HepG2 (cell line): ENCODE measurements at regions not wholly inside any gene's neighbourhood (a gene's known extent, or its start where the extent isn't known, plus 50 kb on each side); places are given as distances from the start of the nearest gene placed in this dataset.

Experiments
- ATAC-seq: fragments of 200-7000 bp; cut with Tn5 transposase; 3 replicates; pipeline ENCODE4 v1.9.1; 2020; ENCODE audit warnings: mild to moderate bottlenecking, moderate library complexity
- BruUV-seq: library from RNA; stranded (reverse); fragments of 400-500 nt; replicated peaks from 2 replicates; lab custom pipeline; 2021; lab: Mats Ljungman, UMichigan
- CTCF ChIA-PET: fragments of 300-600 bp; formaldehyde crosslinking; extraction: SDS; loops from one replicate; lab custom pipeline; 2021; ENCODE audit warnings: low total read pairs, inconsistent platforms, low intra/inter-chr PET ratio; lab: Yijun Ruan, JAX
- POLR2A ChIA-PET: fragments of 350-600 bp; sonication (Branson Sonifier 250); formaldehyde crosslinking; loops from one replicate; lab custom pipeline; 2020; ENCODE audit warnings: antibody characterized with exemption, inconsistent platforms; lab: Yijun Ruan, JAX
- DNase-seq: peaks from one replicate; pipeline ENCODE4 v3.0.0-alpha.2; 2015; ENCODE audit warnings: low spot score
- FAIRE-seq: peaks from 3 replicates; lab custom pipeline; 2011; peaks lifted over from hg19 to GRCh38; lab: Jason Lieb, UNC
- H2AFZ ChIP-seq: one replicate; pipeline ENCODE4 v1.6.1; 2011; ENCODE audit warnings: low read length, inconsistent platforms
- H3K27ac ChIP-seq: fragments of 300-600 bp; 3 replicates; pipeline ENCODE4 v1.8.0; 2011; ENCODE audit warnings: mixed run types, mild to moderate bottlenecking, mixed read lengths, low read length, inconsistent platforms; ENCODE audit not compliant: insufficient read depth; ENCODE audit errors: extremely low read length
- H3K27me3 ChIP-seq, 2 experiments: fragments of 200-600 bp in 1 of 2; 2 replicates in 1 of 2; 3 replicates in 1 of 2; pipeline versions ENCODE4 v1.6.0 to v1.8.0; 2011; ENCODE audit warnings: low read length in 2 of 2, mild to moderate bottlenecking in 2 of 2, moderate library complexity in 2 of 2, inconsistent platforms in 1 of 2; ENCODE audit not compliant: insufficient read depth in 2 of 2, control insufficient read depth in 1 of 2
- H3K36me3 ChIP-seq, 2 experiments: fragments of 200-600 bp in 1 of 2; replicated peaks in 1 of 2; 2 replicates in 1 of 2; 3 replicates in 1 of 2; pipeline versions ENCODE4 v1.5.1 to v1.8.0; 2011; ENCODE audit warnings: low read length in 2 of 2, inconsistent platforms in 1 of 2; ENCODE audit not compliant: insufficient read depth in 2 of 2, control insufficient read depth in 1 of 2
- H3K4me1 ChIP-seq: 2 replicates; pipeline ENCODE4 v1.5.1; 2012; ENCODE audit warnings: low read length, inconsistent platforms; ENCODE audit not compliant: insufficient read depth
- H3K4me2 ChIP-seq: 2 replicates; pipeline ENCODE4 v1.6.0; 2011; ENCODE audit warnings: low read depth, low read length, inconsistent platforms
- H3K4me3 ChIP-seq, 3 experiments: fragments of 200-600 bp in 1 of 3; sonication (generic), shearing (Covaris generic) in 1 of 3; replicated peaks in 1 of 3; 2 replicates each; pipeline ENCODE4 v1.5.1; 2011 to 2016; ENCODE audit warnings: low read length in 3 of 3, inconsistent platforms in 2 of 3, low read depth in 2 of 3, mild to moderate bottlenecking in 2 of 3, control low read depth in 1 of 3, mixed read lengths in 1 of 3; ENCODE audit not compliant: insufficient read depth in 1 of 3
- H3K79me2 ChIP-seq: one replicate; pipeline ENCODE4 v1.6.1; 2011; ENCODE audit warnings: low read length, inconsistent platforms; ENCODE audit not compliant: insufficient read depth
- H3K9ac ChIP-seq: 2 replicates; pipeline ENCODE4 v1.6.0; 2011; ENCODE audit warnings: mild to moderate bottlenecking, low read depth, low read length, inconsistent platforms; ENCODE audit not compliant: insufficient read depth
- H3K9me3 ChIP-seq: 2 replicates; pipeline ENCODE4 v1.5.1; 2012; ENCODE audit warnings: mild to moderate bottlenecking, low read length
- H4K20me1 ChIP-seq: 2 replicates; pipeline ENCODE4 v1.6.0; 2011; ENCODE audit warnings: inconsistent platforms, mild to moderate bottlenecking, low read length, moderate library complexity; ENCODE audit not compliant: insufficient read depth
- ATM ChIP-seq: fragments of 450-650 bp; IDR thresholded peaks from 2 replicates; pipeline ENCODE4 v1.7.1; 2017; ENCODE audit warnings: mild to moderate bottlenecking, borderline replicate concordance
- DR1 ChIP-seq: sonication (generic); formaldehyde crosslinking; IDR thresholded peaks from 2 replicates; pipeline ENCODE4 v1.8.0; 2021; ENCODE audit warnings: mild to moderate bottlenecking, missing genetic modification reagents, inconsistent platforms
- GMEB2 ChIP-seq: IDR thresholded peaks from 2 replicates; pipeline ENCODE4 v1.6.1; 2016; ENCODE audit warnings: missing biosample characterization, missing genetic modification reagents, low read depth
- HHEX ChIP-seq: IDR thresholded peaks from 2 replicates; pipeline ENCODE4 v1.6.1; 2016; ENCODE audit warnings: control low read depth
- MIER2 ChIP-seq: IDR thresholded peaks from 2 replicates; pipeline ENCODE4 v1.6.1; 2016; ENCODE audit warnings: missing biosample characterization, missing genetic modification reagents
- MLX ChIP-seq: IDR thresholded peaks from 2 replicates; pipeline ENCODE4 v1.6.1; 2016
- ONECUT2 ChIP-seq: sonication (generic); formaldehyde crosslinking; IDR thresholded peaks from 2 replicates; pipeline ENCODE4 v1.4.0; 2020; ENCODE audit warnings: missing genetic modification reagents
- PAF1 ChIP-seq: IDR thresholded peaks from 2 replicates; pipeline ENCODE4 v1.6.1; 2016; ENCODE audit warnings: missing genetic modification reagents, missing compliant biosample characterization
- REST ChIP-seq, 2 experiments: IDR thresholded peaks; 2 replicates each; pipeline ENCODE4 v1.6.1; 2011 to 2012; ENCODE audit warnings: low read length in 2 of 2, borderline replicate concordance in 1 of 2, low read depth in 1 of 2, mild to moderate bottlenecking in 1 of 2, moderate library complexity in 1 of 2
- SIN3A ChIP-seq: IDR thresholded peaks from 2 replicates; pipeline ENCODE4 v1.6.1; 2011; ENCODE audit warnings: low read depth, mild to moderate bottlenecking, control low read depth, low read length, borderline replicate concordance
- STAT5B ChIP-seq: sonication (generic); formaldehyde crosslinking; IDR thresholded peaks from 2 replicates; pipeline ENCODE4 v1.4.0; 2020; ENCODE audit warnings: missing genetic modification reagents
- TAF1 ChIP-seq: sonication (generic); formaldehyde crosslinking; IDR thresholded peaks from 2 replicates; pipeline ENCODE4 v1.4.0; 2020; ENCODE audit warnings: missing genetic modification reagents
- ZNF17 ChIP-seq: sonication (generic); formaldehyde crosslinking; IDR thresholded peaks from 2 replicates; pipeline ENCODE4 v1.5.0; 2020; ENCODE audit warnings: mild to moderate bottlenecking, missing genetic modification reagents
- ZNF414 ChIP-seq: sonication (generic); formaldehyde crosslinking; IDR thresholded peaks from 2 replicates; pipeline ENCODE4 v1.5.0; 2020; ENCODE audit warnings: missing genetic modification reagents
- ZNF549 ChIP-seq: sonication (generic); formaldehyde crosslinking; IDR thresholded peaks from 2 replicates; pipeline ENCODE4 v1.5.0; 2020; ENCODE audit warnings: missing genetic modification reagents
- WGBS: methylation state at CpG from one replicate; pipeline ENCODE4 v1.1.6; 2017; ENCODE audit warnings: low lambda C conversion rate; 5-methylcytosine and 5-hydroxymethylcytosine counted together
- in situ Hi-C: cut with HindIII; loops from 2 replicates; pipeline ENCODE4 v1.10.0; 2017; ENCODE audit warnings: low pct_unique_long_range_greater_than_20kb; ENCODE audit not compliant: extremely low pct_ligation_motif_present
- intact Hi-C: fragments of 100-400 bp; cut with micrococcal nuclease; formaldehyde crosslinking; loops from one replicate; pipeline ENCODE4 v1.10.0; 2022; ENCODE audit not compliant: unreplicated experiment
- TF ChIP-seq, protein P1 (sequence below): sonication (generic); formaldehyde crosslinking; IDR thresholded peaks from 2 replicates; pipeline ENCODE4 v1.8.1; 2023; ENCODE audit warnings: mild to moderate bottlenecking, missing genetic modification reagents

GRCh38 chr21:16492356-16492755 lies 762.6 kb downstream of the USP25 start:
- Histone ChIP-seq H2AFZ (no peak overlapping the region), H3K36me3 (no peaks in the 10 kb centered on the region), H3K79me2 (no peaks in the 10 kb centered on the region), H3K27me3 (no peaks in the 10 kb centered on the region), H3K4me1 (no peaks in the 10 kb centered on the region), H3K9ac (no peak overlapping the region), H3K9me3 (no peaks in the 10 kb centered on the region)
- DNase-seq (no peak), FAIRE-seq (no peak)
- intact Hi-C loops, result no loop called here
- POLR2A ChIA-PET, result no interaction called here
- CTCF ChIA-PET, result no interaction called here
- TF ChIP-seq ZNF17 (CRISPR knock-in tag) (no peak), DR1 (no peak), HHEX (CRISPR knock-in tag) (no peak), REST (IDR thresholded peaks at IDR 0.05; ENCODE audit: borderline replicate concordance in 1 of 2, low read depth in 1 of 2, low read length in 2 of 2) (no peak), ZNF549 (CRISPR knock-in tag) (no peak), SIN3A (no peak), ATM (no peak), PAF1 (CRISPR knock-in tag) (no peak), MLX (CRISPR knock-in tag) (no peak), ZNF414 (no peak), GMEB2 (CRISPR knock-in tag) (no peak), ONECUT2 (no peak), STAT5B (CRISPR knock-in tag) (no peak), TAF1 (CRISPR knock-in tag) (no peak), MIER2 (CRISPR knock-in tag) (no peak)
- TF ChIP-seq, protein P1, sequence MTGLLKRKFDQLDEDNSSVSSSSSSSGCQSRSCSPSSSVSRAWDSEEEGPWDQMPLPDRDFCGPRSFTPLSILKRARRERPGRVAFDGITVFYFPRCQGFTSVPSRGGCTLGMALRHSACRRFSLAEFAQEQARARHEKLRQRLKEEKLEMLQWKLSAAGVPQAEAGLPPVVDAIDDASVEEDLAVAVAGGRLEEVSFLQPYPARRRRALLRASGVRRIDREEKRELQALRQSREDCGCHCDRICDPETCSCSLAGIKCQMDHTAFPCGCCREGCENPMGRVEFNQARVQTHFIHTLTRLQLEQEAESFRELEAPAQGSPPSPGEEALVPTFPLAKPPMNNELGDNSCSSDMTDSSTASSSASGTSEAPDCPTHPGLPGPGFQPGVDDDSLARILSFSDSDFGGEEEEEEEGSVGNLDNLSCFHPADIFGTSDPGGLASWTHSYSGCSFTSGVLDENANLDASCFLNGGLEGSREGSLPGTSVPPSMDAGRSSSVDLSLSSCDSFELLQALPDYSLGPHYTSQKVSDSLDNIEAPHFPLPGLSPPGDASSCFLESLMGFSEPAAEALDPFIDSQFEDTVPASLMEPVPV, result no peak
- TF ChIP-seq, all 625 proteins: peak for 0
- Histone ChIP-seq H4K20me1 (no peaks in the 10 kb centered on the region), H3K4me2 (no peak overlapping the region), H3K27ac (no peak overlapping the region), H3K4me3 (no peak overlapping the region)
- ATAC-seq, result no peak
- WGBS, result 29% methylated on average over 5 of the region's 5 CpGs
- in situ Hi-C loops, result no loop called here
- BruUV-seq, result no TSS peak
